ENCODE measurements at regions not wholly inside any gene's neighbourhood (a gene's known extent, or its start where the extent isn't known, plus 50 kb on each side); places are given as distances from the start of the nearest gene placed in this dataset.
"Not testable (repeated sequence)": the region's sequence is repeated elsewhere in the genome, so short reads cannot be mapped to it uniquely, and the experiment has no call there.

- Histone ChIP-seq H3K27ac (ENCODE audit: low read depth, low read length) (no peak overlapping the region), H3K4me1 (ENCODE audit: control insufficient read depth, insufficient read depth, low read length) (no peaks in the 10 kb centered on the region), H3K4me3 (ENCODE audit: low read length) (no peak overlapping the region), H3K27me3 (ENCODE audit: control insufficient read depth, insufficient read depth, low read length) (peaks cover 10% of the 10 kb centered on the region), H3K36me3 (ENCODE audit: control insufficient read depth, insufficient read depth, low read length) (no peaks in the 10 kb centered on the region), H3K9ac (ENCODE audit: low read length) (no peak overlapping the region)
These were observed 81.3 kb downstream of the ZNF467 start for GRCh38 chr7:149692056-149692455.

GRCh38 chr7:149690688-149691446, 82.5 kb downstream of the ZNF467 start:
- Histone ChIP-seq H3K27me3 (ENCODE audit: control insufficient read depth, insufficient read depth, low read length) (peaks cover 10% of the 10 kb centered on the region), H3K4me3 (ENCODE audit: low read length) (no peak overlapping the region), H3K4me1 (ENCODE audit: control insufficient read depth, insufficient read depth, low read length) (no peaks in the 10 kb centered on the region), H3K9ac (ENCODE audit: low read length) (no peak overlapping the region), H3K27ac (ENCODE audit: low read depth, low read length) (no peak overlapping the region), H3K36me3 (ENCODE audit: control insufficient read depth, insufficient read depth, low read length) (no peaks in the 10 kb centered on the region)

GRCh38 chr7:149689291-149689721, 84.1 kb downstream of the ZNF467 start:
- Histone ChIP-seq H3K36me3 (ENCODE audit: control insufficient read depth, insufficient read depth, low read length) (no peaks in the 10 kb centered on the region), H3K4me3 (ENCODE audit: low read length) (no peak overlapping the region), H3K27me3 (ENCODE audit: control insufficient read depth, insufficient read depth, low read length) (peaks cover 10% of the 10 kb centered on the region), H3K27ac (ENCODE audit: low read depth, low read length) (no peak overlapping the region), H3K4me1 (ENCODE audit: control insufficient read depth, insufficient read depth, low read length) (no peaks in the 10 kb centered on the region), H3K9ac (ENCODE audit: low read length) (no peak overlapping the region)

- Histone ChIP-seq H3K36me3 (ENCODE audit: control insufficient read depth, insufficient read depth, low read length) (no peaks in the 10 kb centered on the region), H3K27me3 (ENCODE audit: control insufficient read depth, insufficient read depth, low read length) (peaks cover 10% of the 10 kb centered on the region), H3K27ac (ENCODE audit: low read depth, low read length) (no peak overlapping the region), H3K9ac (ENCODE audit: low read length) (no peak overlapping the region), H3K4me1 (ENCODE audit: control insufficient read depth, insufficient read depth, low read length) (no peaks in the 10 kb centered on the region), H3K4me3 (ENCODE audit: low read length) (no peak overlapping the region)
These were observed 84.6 kb downstream of the ZNF467 start for GRCh38 chr7:149688836-149689235.

- H3K9ac ChIP-seq (ENCODE audit: low read length); H3K27me3 ChIP-seq (ENCODE audit: control insufficient read depth, insufficient read depth, low read length); H3K4me3 ChIP-seq (ENCODE audit: low read length); H3K27ac ChIP-seq (ENCODE audit: low read depth, low read length); H3K36me3 ChIP-seq (ENCODE audit: control insufficient read depth, insufficient read depth, low read length); H3K4me1 ChIP-seq (ENCODE audit: control insufficient read depth, insufficient read depth, low read length): not testable (repeated sequence)
These were observed 85.6 kb downstream of the ZNF467 start for GRCh38 chr7:149687820-149688219.

GRCh38 chr7:149686449-149686848, 86.9 kb downstream of the ZNF467 start:
- Histone ChIP-seq H3K9ac (ENCODE audit: low read length) (no peak overlapping the region), H3K4me3 (ENCODE audit: low read length) (no peak overlapping the region), H3K27ac (ENCODE audit: low read depth, low read length) (no peak overlapping the region)

GRCh38 chr7:149686011-149686410, 87.4 kb downstream of the ZNF467 start:
- H3K27ac ChIP-seq (ENCODE audit: low read depth, low read length) = no peak overlapping the region
- H3K9ac ChIP-seq (ENCODE audit: low read length) = no peak overlapping the region
- no peaks in the 10 kb centered on the region for H3K4me1 ChIP-seq (ENCODE audit: control insufficient read depth, insufficient read depth, low read length)
- no peak overlapping the region for H3K4me3 ChIP-seq (ENCODE audit: low read length)
- peaks cover 5% of the 10 kb centered on the region for H3K27me3 ChIP-seq (ENCODE audit: control insufficient read depth, insufficient read depth, low read length)
- H3K36me3 ChIP-seq (ENCODE audit: control insufficient read depth, insufficient read depth, low read length) = no peaks in the 10 kb centered on the region

More at GRCh38 chr7:149686449-149686848, 86.9 kb downstream of the ZNF467 start:
- H3K27me3 ChIP-seq (ENCODE audit: control insufficient read depth, insufficient read depth, low read length) = peaks cover 5% of the 10 kb centered on the region
- no peaks in the 10 kb centered on the region for H3K4me1 ChIP-seq (ENCODE audit: control insufficient read depth, insufficient read depth, low read length)
- H3K36me3 ChIP-seq (ENCODE audit: control insufficient read depth, insufficient read depth, low read length) = no peaks in the 10 kb centered on the region

- H3K27me3 ChIP-seq (ENCODE audit: control insufficient read depth, insufficient read depth, low read length) = peaks cover 2% of the 10 kb centered on the region
- H3K36me3 ChIP-seq (ENCODE audit: control insufficient read depth, insufficient read depth, low read length) = no peaks in the 10 kb centered on the region
- H3K9ac ChIP-seq (ENCODE audit: low read length) = no peak overlapping the region
- no peaks in the 10 kb centered on the region for H3K4me1 ChIP-seq (ENCODE audit: control insufficient read depth, insufficient read depth, low read length)
- H3K4me3 ChIP-seq (ENCODE audit: low read length) = no peak overlapping the region
- peak overlapping the region; percentile 45 for H3K27ac ChIP-seq (ENCODE audit: low read depth, low read length)
These were observed 87.9 kb downstream of the ZNF467 start for GRCh38 chr7:149685455-149685854.

- Histone ChIP-seq H3K9ac (ENCODE audit: low read length) (no peak overlapping the region), H3K27ac (ENCODE audit: low read depth, low read length) (no peak overlapping the region), H3K4me3 (ENCODE audit: low read length) (no peak overlapping the region), H3K36me3 (ENCODE audit: control insufficient read depth, insufficient read depth, low read length) (no peaks in the 10 kb centered on the region), H3K27me3 (ENCODE audit: control insufficient read depth, insufficient read depth, low read length) (no peaks in the 10 kb centered on the region), H3K4me1 (ENCODE audit: control insufficient read depth, insufficient read depth, low read length) (no peaks in the 10 kb centered on the region)
These were observed 89.5 kb downstream of the ZNF467 start for GRCh38 chr7:149683898-149684297.

- Histone ChIP-seq H3K27ac (ENCODE audit: low read depth, low read length) (no peak overlapping the region), H3K27me3 (ENCODE audit: control insufficient read depth, insufficient read depth, low read length) (no peaks in the 10 kb centered on the region), H3K4me1 (ENCODE audit: control insufficient read depth, insufficient read depth, low read length) (no peaks in the 10 kb centered on the region), H3K36me3 (ENCODE audit: control insufficient read depth, insufficient read depth, low read length) (no peaks in the 10 kb centered on the region), H3K9ac (ENCODE audit: low read length) (no peak overlapping the region), H3K4me3 (ENCODE audit: low read length) (no peak overlapping the region)
These were observed 90.2 kb downstream of the ZNF467 start for GRCh38 chr7:149683181-149683580.

- no peaks in the 10 kb centered on the region for H3K27me3 ChIP-seq (ENCODE audit: control insufficient read depth, insufficient read depth, low read length)
- no peaks in the 10 kb centered on the region for H3K4me1 ChIP-seq (ENCODE audit: control insufficient read depth, insufficient read depth, low read length)
- H3K36me3 ChIP-seq (ENCODE audit: control insufficient read depth, insufficient read depth, low read length) = no peaks in the 10 kb centered on the region
- H3K9ac ChIP-seq (ENCODE audit: low read length) = no peak overlapping the region
- H3K4me3 ChIP-seq (ENCODE audit: low read length) = no peak overlapping the region
- no peak overlapping the region for H3K27ac ChIP-seq (ENCODE audit: low read depth, low read length)
These were observed 91.3 kb downstream of the ZNF467 start for GRCh38 chr7:149682038-149682437.

- H3K27me3 ChIP-seq (ENCODE audit: control insufficient read depth, insufficient read depth, low read length) = no peaks in the 10 kb centered on the region
- no peak overlapping the region for H3K27ac ChIP-seq (ENCODE audit: low read depth, low read length)
- H3K36me3 ChIP-seq (ENCODE audit: control insufficient read depth, insufficient read depth, low read length) = no peaks in the 10 kb centered on the region
- H3K4me3 ChIP-seq (ENCODE audit: low read length) = no peak overlapping the region
- no peak overlapping the region for H3K9ac ChIP-seq (ENCODE audit: low read length)
- H3K4me1 ChIP-seq (ENCODE audit: control insufficient read depth, insufficient read depth, low read length) = no peaks in the 10 kb centered on the region
These were observed 92.1 kb downstream of the ZNF467 start for GRCh38 chr7:149681274-149681673.

GRCh38 chr7:149680331-149681025, 92.9 kb downstream of the ZNF467 start:
- H3K27ac ChIP-seq (ENCODE audit: low read depth, low read length) = no peak overlapping the region
- no peak overlapping the region for H3K4me3 ChIP-seq (ENCODE audit: low read length)
- H3K27me3 ChIP-seq (ENCODE audit: control insufficient read depth, insufficient read depth, low read length) = no peaks in the 10 kb centered on the region
- no peaks in the 10 kb centered on the region for H3K4me1 ChIP-seq (ENCODE audit: control insufficient read depth, insufficient read depth, low read length)
- H3K9ac ChIP-seq (ENCODE audit: low read length) = no peak overlapping the region
- H3K36me3 ChIP-seq (ENCODE audit: control insufficient read depth, insufficient read depth, low read length) = no peaks in the 10 kb centered on the region

Measured in rectal smooth muscle tissue (tissue), 1 donor.